Right lobe of liver (tissue), 6 donors: ENCODE measurements at regions not wholly inside any gene's neighbourhood (a gene's known extent, or its start where the extent isn't known, plus 50 kb on each side); places are given as distances from the start of the nearest gene placed in this dataset.

Source experiments
- ATAC-seq, 4 donors: fragments of 200-7000 bp; cut with Tn5 transposase; one replicate each; pipeline ENCODE4 v1.9.1; 2020; ENCODE audit warnings: mild to moderate bottlenecking in 4 of 4, moderate library complexity in 4 of 4
- DNase-seq, 3 donors: peaks; one replicate each; pipeline ENCODE4 v3.0.0-alpha.2; 2020
- H3K27ac ChIP-seq, 3 donors: fragments of 200-600 bp; one replicate each; pipeline ENCODE4 v1.8.0; 2022
- H3K27me3 ChIP-seq, 2 donors: fragments of 200-600 bp; one replicate each; pipeline ENCODE4 v1.8.0; 2022
- H3K36me3 ChIP-seq, 4 donors: fragments of 200-600 bp; sonication (generic) in 1 of 4; one replicate each; pipeline versions ENCODE4 v1.5.1 to v1.8.0; 2017 to 2022; ENCODE audit warnings: control low read depth in 1 of 4
- H3K4me1 ChIP-seq, 4 donors: fragments of 200-600 bp; sonication (generic) in 1 of 4; one replicate each; pipeline versions ENCODE4 v1.5.1 to v1.8.0; 2017 to 2022; ENCODE audit warnings: control low read depth in 1 of 4
- H3K4me3 ChIP-seq, 3 donors: fragments of 200-600 bp; one replicate each; pipeline ENCODE4 v1.8.0; 2022
- H3K9me3 ChIP-seq, 4 donors: fragments of 200-600 bp; sonication (generic) in 1 of 4; one replicate each; pipeline versions ENCODE4 v1.5.1 to v1.8.0; 2017 to 2022; ENCODE audit warnings: control low read depth in 1 of 4
- CTCF ChIP-seq, 4 donors: fragments of 200-600 bp in 3 of 4; fragments of 450-650 bp in 1 of 4; IDR thresholded peaks; one replicate each; pipeline versions ENCODE4 v1.5.1 to v1.8.0; 2016 to 2022; ENCODE audit warnings: antibody characterized with exemption in 4 of 4, mild to moderate bottlenecking in 2 of 4
- POLR2A ChIP-seq: fragments of 450-650 bp; IDR thresholded peaks from one replicate; pipeline ENCODE4 v1.6.1; 2017; ENCODE audit warnings: antibody characterized with exemption, mild to moderate bottlenecking
- WGBS: methylation state at CpG from one replicate; pipeline ENCODE4 v1.1.6; 2018; ENCODE audit warnings: low coverage, low lambda C conversion rate; ENCODE audit not compliant: insufficient coverage; ENCODE audit errors: missing lambda C conversion rate; 5-methylcytosine and 5-hydroxymethylcytosine counted together
- intact Hi-C, 2 donors: fragments of 100-400 bp; cut with DNase I; formaldehyde crosslinking; loops; one replicate each; pipeline versions ENCODE4 v1.11.2 to v1.14.1; 2022
- donor health status: DM: no; HTN: yes; CAD: no.
- donor health status: DM: no; HTN: no; CAD: no.
- donor health status: DM: no; HTN: no; CAD: no.
- donor health status: DM: no; HTN: yes; CAD: no.
- donor health status: DM: no; HTN: yes; CAD: no.

- Histone ChIP-seq H3K4me3 (no peak overlapping the region), H3K27ac (no peak overlapping the region), H3K36me3 (no peaks in the 10 kb centered on the region), H3K27me3 (no peaks in the 10 kb centered on the region), H3K9me3 (no peaks in the 10 kb centered on the region), H3K4me1 (no peaks in the 10 kb centered on the region)
- WGBS: 71% methylated on average over 5 of the region's 5 CpGs
- intact Hi-C loops: no loop called here
- DNase-seq: no peak
- no peak for TF ChIP-seq CTCF (IDR thresholded peaks at IDR 0.05)
- TF ChIP-seq POLR2A: no peak
- ATAC-seq: no peak
Measured at GRCh38 chr4:25547343-25547742, 108.3 kb upstream of the SLC34A2 start.

- no peaks in the 10 kb centered on the region for H3K4me1 ChIP-seq
- intact Hi-C loops: no loop called here
- no peak overlapping the region for H3K4me3 ChIP-seq
- no peak for TF ChIP-seq CTCF (IDR thresholded peaks at IDR 0.05)
- no peak for TF ChIP-seq POLR2A
- ATAC-seq: no peak
- no peaks in the 10 kb centered on the region for H3K27me3 ChIP-seq
- H3K9me3 ChIP-seq: no peaks in the 10 kb centered on the region
- DNase-seq: no peak
- no peak overlapping the region for H3K27ac ChIP-seq
- no peaks in the 10 kb centered on the region for H3K36me3 ChIP-seq
Measured at GRCh38 chr4:25549413-25549812, 106.2 kb upstream of the SLC34A2 start.

GRCh38 chr4:25550376-25551030 lies 105.1 kb upstream of the SLC34A2 start:
- intact Hi-C loops: no loop called here
- WGBS: 74% methylated on average over 5 of the region's 5 CpGs

GRCh38 chr4:25551605-25552004 lies 104.0 kb upstream of the SLC34A2 start:
- Histone ChIP-seq H3K4me1 (no peaks in the 10 kb centered on the region), H3K9me3 (no peaks in the 10 kb centered on the region), H3K27ac (no peak overlapping the region), H3K4me3 (no peak overlapping the region), H3K36me3 (no peaks in the 10 kb centered on the region), H3K27me3 (no peaks in the 10 kb centered on the region)
- DNase-seq (no peak), ATAC-seq (no peak)
- TF ChIP-seq CTCF (IDR thresholded peaks at IDR 0.05) (no peak), POLR2A (no peak)
- intact Hi-C loops: no loop called here
- WGBS: 56% methylated on average over 4 of the region's 4 CpGs

More at GRCh38 chr4:25550376-25551030, 105.1 kb upstream of the SLC34A2 start:
- TF ChIP-seq CTCF (IDR thresholded peaks at IDR 0.05) (no peak), POLR2A (no peak)
- Histone ChIP-seq H3K9me3 (no peaks in the 10 kb centered on the region), H3K4me1 (no peaks in the 10 kb centered on the region), H3K4me3 (no peak overlapping the region), H3K27me3 (no peaks in the 10 kb centered on the region), H3K27ac (no peak overlapping the region), H3K36me3 (no peaks in the 10 kb centered on the region)
- ATAC-seq (no peak), DNase-seq (no peak)
